GM19328 (cell line): ENCODE measurements at regions not wholly inside any gene's neighbourhood (a gene's known extent, or its start where the extent isn't known, plus 50 kb on each side); places are given as distances from the start of the nearest gene placed in this dataset.

Experiments used
- ATAC-seq: cut with Tn5 transposase; IDR thresholded peaks from one replicate; pipeline ENCODE4 v1.9.1; 2021; ENCODE audit warnings: mild to moderate bottlenecking, moderate library complexity; ENCODE audit not compliant: unreplicated experiment

- no peak for ATAC-seq
These were observed 83.4 kb upstream of the NANOGP8 start for GRCh38 chr15:35168464-35168863.

- ATAC-seq, result no peak
These were observed 82.6 kb upstream of the NANOGP8 start for GRCh38 chr15:35167675-35168074.

- ATAC-seq, result no peak
These were observed 81.8 kb upstream of the NANOGP8 start for GRCh38 chr15:35166730-35167359.

GRCh38 chr15:35161694-35162093 lies 76.6 kb upstream of the NANOGP8 start:
- ATAC-seq, result no peak

- no peak for ATAC-seq
These were observed 74.1 kb upstream of the NANOGP8 start for GRCh38 chr15:35159170-35159569.

GRCh38 chr15:35151782-35152181 lies 66.7 kb upstream of the NANOGP8 start:
- ATAC-seq, result no peak

- ATAC-seq, result no peak
These were observed 66.3 kb upstream of the NANOGP8 start for GRCh38 chr15:35151381-35151780.

- ATAC-seq, result no peak
These were observed 65.3 kb upstream of the NANOGP8 start for GRCh38 chr15:35150361-35150760.

- ATAC-seq, result no peak
These were observed 60.2 kb upstream of the NANOGP8 start for GRCh38 chr15:35145336-35145735.

- ATAC-seq, result no peak
These were observed 57.5 kb upstream of the NANOGP8 start for GRCh38 chr15:35142578-35142977.

GRCh38 chr15:35141743-35142471 lies 56.8 kb upstream of the NANOGP8 start:
- ATAC-seq, result no peak

GRCh38 chr15:35139822-35140221 lies 54.7 kb upstream of the NANOGP8 start:
- ATAC-seq, result no peak

- ATAC-seq, result no peak
These were observed 52.1 kb upstream of the NANOGP8 start for GRCh38 chr15:35137190-35137574.

GRCh38 chr15:35136321-35137189 lies 51.5 kb upstream of the NANOGP8 start:
- ATAC-seq, result peak; percentile 98
